Aorta (tissue), 5 donors: ENCODE measurements at regions not wholly inside any gene's neighbourhood (a gene's known extent, or its start where the extent isn't known, plus 50 kb on each side); places are given as distances from the start of the nearest gene placed in this dataset.

Experiments used
- ATAC-seq: fragments of 200-7000 bp; cut with Tn5 transposase; one replicate; pipeline ENCODE4 v1.9.1; 2022; ENCODE audit warnings: moderate library complexity; ENCODE audit not compliant: low FRiP score
- DNase-seq, 2 donors: peaks; one replicate each; pipeline ENCODE4 v3.0.0-alpha.2; 2020
- H3K27ac ChIP-seq, 2 donors: one replicate each; pipeline ENCODE4 v1.5.1; 2013; ENCODE audit warnings: low read length in 2 of 2, mild to moderate bottlenecking in 2 of 2, moderate library complexity in 2 of 2, control low read depth in 1 of 2, inconsistent platforms in 1 of 2, low read depth in 1 of 2
- H3K27me3 ChIP-seq, 2 donors: one replicate each; pipeline ENCODE4 v1.6.1; 2013; ENCODE audit warnings: control low read depth in 1 of 2, low read length in 1 of 2, mild to moderate bottlenecking in 1 of 2, moderate library complexity in 1 of 2; ENCODE audit not compliant: insufficient read depth in 2 of 2, control insufficient read depth in 1 of 2
- H3K36me3 ChIP-seq, 2 donors: one replicate each; pipeline ENCODE4 v1.6.1; 2013; ENCODE audit warnings: control low read depth in 1 of 2, low read length in 1 of 2, mild to moderate bottlenecking in 1 of 2; ENCODE audit not compliant: insufficient read depth in 2 of 2, control insufficient read depth in 1 of 2
- H3K4me1 ChIP-seq, 2 donors: one replicate each; pipeline ENCODE4 v1.6.1; 2013; ENCODE audit warnings: low read length in 2 of 2, control low read depth in 1 of 2, mild to moderate bottlenecking in 1 of 2, moderate library complexity in 1 of 2; ENCODE audit not compliant: insufficient read depth in 2 of 2, control insufficient read depth in 1 of 2
- H3K4me3 ChIP-seq, 2 donors: one replicate each; pipeline ENCODE4 v1.5.1; 2013; ENCODE audit warnings: low read length in 2 of 2, control low read depth in 1 of 2, mild to moderate bottlenecking in 1 of 2
- H3K9me3 ChIP-seq: one replicate; pipeline ENCODE4 v1.6.1; 2013; ENCODE audit warnings: mild to moderate bottlenecking, low read length; ENCODE audit not compliant: control insufficient read depth
- WGBS, 2 donors: extraction: QIAGEN DNeasy Blood & Tissue Kit; methylation state at CpG; one replicate each; pipeline ENCODE4 v1.1.7; 2013; 5-methylcytosine and 5-hydroxymethylcytosine counted together
- intact Hi-C, 2 donors: fragments of 100-400 bp; cut with DNase I; formaldehyde crosslinking; loops; one replicate each; pipeline versions ENCODE4 v1.14.2 to v1.15.0; 2022
- donor health status: healthy with polysubstance abuse.
- donor health status: Bipolar disorder and iron deficiency.
- donor health status: DM: no; HTN: no; CAD: no.
- donor health status: DM: no; HTN: no; CAD: no.
- donor health status: DM: yes; HTN: yes; CAD: no.

DNA sequence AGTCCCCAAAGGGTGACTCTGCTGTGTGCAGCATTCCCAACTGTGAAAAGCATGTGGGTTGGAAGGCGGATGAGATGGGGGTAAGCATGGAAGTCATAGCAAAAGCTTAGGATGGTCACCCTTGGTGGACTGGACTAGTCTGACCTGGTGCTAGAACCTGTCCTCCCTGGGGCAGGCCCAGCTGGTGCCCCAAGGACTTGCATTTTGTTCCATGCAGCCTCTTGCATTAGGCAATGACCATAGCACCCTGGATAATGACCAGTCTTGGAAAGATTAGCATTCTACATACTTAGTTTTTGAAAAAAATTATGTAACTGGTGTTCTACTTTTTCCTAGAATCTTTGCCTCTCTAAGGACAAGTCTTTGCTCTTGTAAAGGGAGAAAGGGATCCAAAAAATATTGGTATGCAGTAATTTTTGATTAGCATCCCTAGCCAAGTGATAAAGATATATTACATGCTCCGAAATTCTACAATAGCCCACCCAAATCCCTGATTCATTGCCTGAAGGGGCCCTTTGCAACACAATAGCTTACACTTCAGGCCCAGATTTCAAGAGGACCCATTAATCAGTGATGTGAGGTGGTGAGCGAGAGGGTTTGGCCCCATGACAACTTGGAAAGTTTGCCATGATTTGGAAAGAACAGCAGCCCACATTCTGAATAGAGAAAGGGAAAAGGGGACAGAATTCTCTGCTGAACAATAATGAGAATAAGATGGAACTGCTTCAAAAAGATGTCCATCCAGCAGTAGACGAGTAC is 93.3 kb upstream of the CD180 start:
- H3K4me3 ChIP-seq = no peak overlapping the region
- WGBS, 2 donors = 65 to 76% methylated on average over 4 of the region's 4 CpGs
- no peaks in the 10 kb centered on the region for H3K9me3 ChIP-seq
- intact Hi-C loops = no loop called here
- H3K27me3 ChIP-seq = no peaks in the 10 kb centered on the region
- DNase-seq (no peak), ATAC-seq (peak; percentile 77)
- H3K27ac ChIP-seq = no peak overlapping the region
- H3K36me3 ChIP-seq = no peaks in the 10 kb centered on the region
- H3K4me1 ChIP-seq = peaks cover 0 to 2% of the 10 kb centered on the region in 2 donors

DNA sequence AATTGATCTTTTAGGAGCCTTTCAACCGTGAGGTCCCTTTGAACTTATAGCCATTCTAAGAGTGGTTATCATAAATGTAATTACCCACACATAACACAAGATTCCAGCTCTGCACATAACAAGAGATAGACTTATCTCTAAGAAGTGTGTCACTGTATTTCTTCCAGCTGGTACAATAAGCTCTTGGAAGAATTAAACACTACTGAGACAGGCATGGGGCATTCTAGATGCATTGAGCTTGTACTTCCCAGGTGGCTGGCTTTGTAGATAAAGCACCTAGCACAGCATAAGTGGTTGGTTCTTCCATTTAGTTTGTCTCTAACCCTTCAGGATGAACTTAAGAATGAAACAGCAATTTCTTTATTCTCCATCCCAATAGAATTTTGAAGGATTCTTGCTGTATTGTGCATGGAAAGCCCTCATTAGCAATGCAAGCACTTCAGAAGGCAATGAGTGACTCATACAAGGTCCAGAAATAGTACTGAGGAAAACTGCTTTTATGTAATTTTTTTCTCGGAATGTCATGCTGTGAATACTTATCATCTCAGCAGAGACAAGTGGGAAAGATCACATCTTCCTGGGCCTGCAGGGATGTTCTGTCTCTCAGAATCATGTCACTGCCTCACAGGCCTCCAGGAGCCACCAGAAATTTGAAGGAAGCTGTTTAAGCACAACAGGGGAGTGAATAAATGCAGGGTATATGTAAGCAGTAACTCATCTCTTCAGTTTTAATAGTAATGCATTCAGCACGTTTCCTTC is 91.1 kb upstream of the CD180 start:
- H3K9me3 ChIP-seq = no peaks in the 10 kb centered on the region
- no peaks in the 10 kb centered on the region for H3K27me3 ChIP-seq
- DNase-seq (no peak), ATAC-seq (no peak)
- no peak overlapping the region for H3K27ac ChIP-seq
- 50 to 57% methylated on average over 3 of the region's 3 CpGs for WGBS, 2 donors
- no peaks in the 10 kb centered on the region for H3K36me3 ChIP-seq
- peaks cover 0 to 2% of the 10 kb centered on the region in 2 donors for H3K4me1 ChIP-seq
- intact Hi-C loops = no loop called here
- H3K4me3 ChIP-seq = no peak overlapping the region

GRCh38 chr5:67286006-67286405 is 89.4 kb upstream of the CD180 start:
- H3K4me1 ChIP-seq = peaks cover 0 to 2% of the 10 kb centered on the region in 2 donors
- DNase-seq (no peak), ATAC-seq (no peak)
- WGBS, 2 donors = 94% methylated on average over 4 of the region's 4 CpGs
- no peak overlapping the region for H3K4me3 ChIP-seq
- no peaks in the 10 kb centered on the region for H3K36me3 ChIP-seq
- H3K27me3 ChIP-seq = no peaks in the 10 kb centered on the region
- no peaks in the 10 kb centered on the region for H3K9me3 ChIP-seq
- intact Hi-C loops = no loop called here
- no peak overlapping the region for H3K27ac ChIP-seq

- no peaks in the 10 kb centered on the region for H3K9me3 ChIP-seq
- H3K36me3 ChIP-seq = no peaks in the 10 kb centered on the region
- no peak overlapping the region for H3K27ac ChIP-seq
- no peaks in the 10 kb centered on the region for H3K27me3 ChIP-seq
- H3K4me3 ChIP-seq = no peak overlapping the region
- DNase-seq = no peak
- H3K4me1 ChIP-seq = peaks cover 0 to 1% of the 10 kb centered on the region in 2 donors
- 54 to 59% methylated on average over 4 of the region's 4 CpGs for WGBS, 2 donors
- ATAC-seq = no peak
- intact Hi-C loops = no loop called here
Observed at GRCh38 chr5:67283988-67284487, 87.4 kb upstream of the CD180 start.

DNA sequence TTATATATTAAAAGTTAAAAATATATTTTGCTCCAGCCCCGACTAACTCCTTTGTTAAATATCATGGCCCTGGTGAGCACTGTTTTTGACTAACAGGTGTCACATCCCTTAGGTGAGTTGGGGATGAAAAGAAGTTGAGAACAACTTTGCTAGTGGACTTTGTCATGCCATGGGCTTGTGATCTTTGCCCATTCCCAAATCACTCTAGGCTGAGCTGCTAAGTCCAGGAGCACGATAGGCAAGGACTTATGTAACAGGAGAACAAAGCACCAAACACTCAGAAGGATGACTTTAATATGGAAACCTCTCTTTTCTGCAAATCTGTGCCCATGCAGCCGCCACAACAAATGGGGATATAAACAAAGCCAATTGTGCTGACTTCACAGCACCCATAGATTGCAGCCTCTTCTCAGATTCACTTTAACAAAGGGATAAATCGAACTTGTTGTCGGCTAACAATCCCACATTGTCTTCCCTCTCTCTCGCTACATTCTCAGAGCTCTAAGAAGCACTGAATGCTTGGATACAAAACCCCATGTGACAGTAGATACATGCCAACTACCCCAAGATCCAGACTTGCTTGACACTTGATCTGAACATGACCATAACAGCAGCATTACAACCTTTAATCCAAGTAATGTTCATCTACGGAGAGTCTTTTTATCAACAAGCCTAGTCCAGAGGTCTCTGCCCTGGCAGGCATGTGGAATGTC is 86.8 kb upstream of the CD180 start:
- Histone ChIP-seq H3K4me3 (no peak overlapping the region), H3K27ac (no peak overlapping the region), H3K4me1 (no peaks in the 10 kb centered on the region), H3K27me3 (no peaks in the 10 kb centered on the region), H3K9me3 (peaks cover 2% of the 10 kb centered on the region), H3K36me3 (no peaks in the 10 kb centered on the region)
- no peak for DNase-seq
- intact Hi-C loops = no loop called here
- ATAC-seq = no peak
- WGBS, 2 donors = 87 to 89% methylated on average over 7 of the region's 7 CpGs

- no peak for ATAC-seq
- intact Hi-C loops = no loop called here
- 85 to 91% methylated on average over 2 of the region's 2 CpGs for WGBS, 2 donors
Observed at GRCh38 chr5:67281874-67282273, 85.3 kb upstream of the CD180 start.

GRCh38 chr5:67273689-67274356 is 77.2 kb upstream of the CD180 start:
- intact Hi-C loops = no loop called here
- ATAC-seq = no peak

More at GRCh38 chr5:67281874-67282273, 85.3 kb upstream of the CD180 start:
- Histone ChIP-seq H3K27ac (no peak overlapping the region), H3K9me3 (peaks cover 2% of the 10 kb centered on the region), H3K36me3 (no peaks in the 10 kb centered on the region), H3K4me3 (no peak overlapping the region), H3K27me3 (no peaks in the 10 kb centered on the region), H3K4me1 (no peaks in the 10 kb centered on the region)
- no peak for DNase-seq

GRCh38 chr5:67272453-67273130 is 76.0 kb upstream of the CD180 start:
- Histone ChIP-seq H3K27ac (no peak overlapping the region), H3K36me3 (no peaks in the 10 kb centered on the region), H3K9me3 (no peaks in the 10 kb centered on the region), H3K4me3 (no peak overlapping the region), H3K4me1 (peaks cover 10 to 17% of the 10 kb centered on the region in 2 donors), H3K27me3 (no peaks in the 10 kb centered on the region)
- intact Hi-C loops = no loop called here
- DNase-seq (no peak), ATAC-seq (no peak)
- 79 to 90% methylated on average over 7 of the region's 7 CpGs for WGBS, 2 donors

More at GRCh38 chr5:67273689-67274356, 77.2 kb upstream of the CD180 start:
- DNase-seq = no peak
- Histone ChIP-seq H3K36me3 (no peaks in the 10 kb centered on the region), H3K4me3 (no peak overlapping the region), H3K9me3 (peaks cover 2% of the 10 kb centered on the region), H3K4me1 (peaks cover 3 to 16% of the 10 kb centered on the region in 2 donors), H3K27me3 (no peaks in the 10 kb centered on the region), H3K27ac (no peak overlapping the region)
- 85 to 86% methylated on average over 9 of the region's 9 CpGs for WGBS, 2 donors
